ENCODE measurements at regions not wholly inside any gene's neighbourhood (a gene's known extent, or its start where the extent isn't known, plus 50 kb on each side); places are given as distances from the start of the nearest gene placed in this dataset.

DNA sequence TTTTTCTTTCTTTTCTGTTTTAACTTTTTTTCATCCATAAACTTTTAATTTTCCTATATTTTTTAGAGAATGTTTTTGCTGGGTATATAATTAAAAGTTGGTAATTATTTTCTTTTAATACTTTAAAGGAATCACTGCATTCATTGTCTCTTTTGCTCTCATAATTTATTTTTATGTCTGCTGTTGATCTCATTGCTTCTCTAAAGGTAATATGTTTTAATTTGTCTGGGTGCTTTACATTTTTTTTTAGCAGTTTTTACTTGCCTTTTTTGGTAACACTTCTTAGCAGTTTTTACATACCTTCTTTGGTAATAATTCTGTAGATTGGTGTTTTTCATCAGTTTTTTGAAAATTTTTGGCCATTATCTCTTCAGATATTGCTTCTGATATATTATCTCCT, 89.4 kb upstream of the BMAL1 start:
- TF ChIP-seq, protein P1, sequence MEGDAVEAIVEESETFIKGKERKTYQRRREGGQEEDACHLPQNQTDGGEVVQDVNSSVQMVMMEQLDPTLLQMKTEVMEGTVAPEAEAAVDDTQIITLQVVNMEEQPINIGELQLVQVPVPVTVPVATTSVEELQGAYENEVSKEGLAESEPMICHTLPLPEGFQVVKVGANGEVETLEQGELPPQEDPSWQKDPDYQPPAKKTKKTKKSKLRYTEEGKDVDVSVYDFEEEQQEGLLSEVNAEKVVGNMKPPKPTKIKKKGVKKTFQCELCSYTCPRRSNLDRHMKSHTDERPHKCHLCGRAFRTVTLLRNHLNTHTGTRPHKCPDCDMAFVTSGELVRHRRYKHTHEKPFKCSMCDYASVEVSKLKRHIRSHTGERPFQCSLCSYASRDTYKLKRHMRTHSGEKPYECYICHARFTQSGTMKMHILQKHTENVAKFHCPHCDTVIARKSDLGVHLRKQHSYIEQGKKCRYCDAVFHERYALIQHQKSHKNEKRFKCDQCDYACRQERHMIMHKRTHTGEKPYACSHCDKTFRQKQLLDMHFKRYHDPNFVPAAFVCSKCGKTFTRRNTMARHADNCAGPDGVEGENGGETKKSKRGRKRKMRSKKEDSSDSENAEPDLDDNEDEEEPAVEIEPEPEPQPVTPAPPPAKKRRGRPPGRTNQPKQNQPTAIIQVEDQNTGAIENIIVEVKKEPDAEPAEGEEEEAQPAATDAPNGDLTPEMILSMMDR (conservative IDR thresholded peaks at IDR 0.05 in 1 of 2, IDR thresholded peaks at IDR 0.05 in 1 of 2; ENCODE audit: low read depth in 1 of 2, low read length in 2 of 2), result no peak
- TF ChIP-seq EZH2 (IDR thresholded peaks at IDR 0.05; ENCODE audit: low read length, missing control alignments), result no peak

Data from fibroblast of lung (primary cell).